NCI-H460 (cell line): ENCODE measurements at regions not wholly inside any gene's neighbourhood (a gene's known extent, or its start where the extent isn't known, plus 50 kb on each side); places are given as distances from the start of the nearest gene placed in this dataset.
"Not testable (repeated sequence)": the region's sequence is repeated elsewhere in the genome, so short reads cannot be mapped to it uniquely, and the experiment has no call there.

Experiments used
- DNase-seq: peaks from one replicate; pipeline ENCODE4 v3.0.0-alpha.2; 2016; ENCODE audit warnings: low read depth; ENCODE audit errors: extremely low read depth
- small RNA-seq, 2 experiments: library from RNA; depleted of rRNA; stranded (forward); fragments of <200 nt; gene quantifications; one replicate each; pipeline ENCODE3, GENCODE V24; 2014

DNA sequence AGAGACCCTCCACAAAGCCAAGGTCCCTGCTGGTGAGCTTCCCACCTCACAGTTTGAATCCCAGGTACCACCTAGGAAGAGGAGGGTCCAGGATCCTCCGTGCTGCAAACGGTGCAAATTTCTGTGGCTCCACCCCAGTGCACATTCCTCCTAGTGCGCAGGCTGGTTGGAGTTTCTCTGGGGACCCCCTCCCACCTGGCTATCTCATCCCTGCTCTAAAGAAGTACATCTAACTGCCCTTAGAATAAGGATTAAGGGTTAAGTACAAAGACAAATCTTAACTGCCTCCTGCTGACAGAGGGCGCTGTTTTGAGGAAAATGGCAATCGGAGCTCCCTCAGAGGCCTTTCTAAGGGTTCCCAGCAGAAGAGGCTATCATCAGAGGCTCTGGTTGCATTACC lies 109.6 kb upstream of the FSIP2 start:
- DNase-seq: no peak

- DNase-seq: no peak
Measured at GRCh38 chr2:185633621-185634020, 105.0 kb upstream of the FSIP2 start.

GRCh38 chr2:185638771-185639170 lies 99.8 kb upstream of the FSIP2 start:
- DNase-seq: no peak

- no peak for DNase-seq
Measured at GRCh38 chr2:185640588-185640987, 98.0 kb upstream of the FSIP2 start.

- no peak for DNase-seq
Measured at GRCh38 chr2:185643434-185643833, 95.2 kb upstream of the FSIP2 start.

DNA sequence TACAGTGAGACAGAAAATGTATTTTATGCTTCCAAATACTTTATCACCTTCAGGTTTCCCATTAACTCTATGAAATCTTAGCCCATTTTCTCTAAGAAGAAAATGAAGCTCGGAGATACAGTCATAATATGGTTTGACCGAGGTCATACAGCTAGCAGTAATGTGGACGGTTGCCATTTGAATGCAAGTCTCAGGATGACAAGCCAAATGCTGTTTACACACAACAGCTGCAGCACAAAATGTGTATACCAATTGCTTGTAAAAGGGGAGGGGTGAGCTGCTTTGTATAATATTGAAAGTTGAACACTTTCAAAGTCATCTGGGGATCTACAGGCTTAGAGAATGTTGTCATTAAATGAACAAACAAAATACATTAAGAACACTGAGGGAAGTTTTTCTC lies 93.8 kb upstream of the FSIP2 start:
- no peak for DNase-seq

GRCh38 chr2:185645529-185645928 lies 93.1 kb upstream of the FSIP2 start:
- no peak for DNase-seq

DNA sequence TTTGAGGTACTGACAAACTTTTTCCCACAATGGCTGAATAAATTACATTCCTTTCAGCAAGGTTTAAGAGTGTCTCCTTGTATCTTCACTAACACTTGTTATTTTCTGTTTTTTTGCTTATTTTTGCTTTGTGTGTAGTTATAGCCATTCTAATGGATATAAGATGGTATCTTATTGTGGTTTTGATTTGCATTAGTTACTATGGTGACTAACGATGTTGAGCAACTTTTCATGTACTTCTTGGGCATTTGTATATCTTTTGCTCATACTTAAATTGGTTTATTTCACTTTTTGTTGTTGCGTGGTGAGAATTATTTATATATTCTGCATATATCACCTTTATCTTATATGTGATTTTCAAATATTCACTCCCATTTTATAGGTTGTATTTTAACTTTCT lies 79.9 kb upstream of the FSIP2 start:
- DNase-seq: no peak

GRCh38 chr2:185663811-185664210 lies 74.8 kb upstream of the FSIP2 start:
- DNase-seq: no peak

DNA sequence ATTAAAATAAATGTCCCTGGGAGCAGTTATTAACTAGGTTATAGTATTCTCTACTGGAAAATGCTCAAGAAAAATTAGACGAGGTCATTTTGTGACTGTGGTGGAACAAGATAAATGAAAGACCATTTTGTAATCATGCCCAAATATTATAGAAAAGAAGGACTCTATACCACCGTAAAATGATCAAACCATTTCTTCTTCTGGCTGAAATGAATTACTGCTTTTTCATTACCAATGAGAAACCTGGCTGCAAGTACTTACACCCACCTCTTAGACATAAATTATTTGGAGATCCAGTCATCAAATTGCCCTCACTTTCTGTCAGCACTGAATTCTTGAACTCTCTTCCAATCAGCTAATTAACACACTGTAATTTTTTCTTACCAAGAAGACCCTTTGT lies 74.2 kb upstream of the FSIP2 start:
- no peak for DNase-seq

DNA sequence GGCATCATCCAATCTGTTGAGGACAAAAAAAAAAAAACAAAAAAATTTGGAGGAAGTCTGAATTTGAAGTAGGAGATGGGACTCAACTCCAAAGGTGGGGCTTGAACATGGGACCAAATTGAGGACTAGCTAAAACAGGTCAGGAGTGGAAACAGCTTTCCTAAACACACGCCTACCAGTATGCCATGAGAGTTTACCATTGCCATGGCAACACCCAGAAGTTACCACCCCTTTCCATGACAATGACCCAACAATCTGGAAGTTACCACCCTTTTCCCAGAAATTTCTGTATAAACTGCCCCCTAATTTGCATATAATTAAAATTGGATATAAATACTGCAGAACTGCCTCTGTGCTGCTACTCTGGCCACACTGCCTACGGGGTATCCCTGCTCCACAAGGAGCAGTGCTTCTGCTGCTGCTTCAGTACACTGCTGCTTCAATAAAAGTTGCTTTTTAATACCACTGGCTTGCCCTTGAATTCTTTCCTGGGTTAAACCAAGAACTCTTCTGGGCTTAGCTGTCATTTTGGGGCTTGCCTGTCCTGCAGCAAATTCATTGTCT lies 73.3 kb upstream of the FSIP2 start:
- no peak for DNase-seq

GRCh38 chr2:185667452-185667851 lies 71.2 kb upstream of the FSIP2 start:
- no peak for DNase-seq

- DNase-seq: peak; percentile 32
Measured at GRCh38 chr2:185668710-185669109, 69.9 kb upstream of the FSIP2 start.

- no peak for DNase-seq
Measured at GRCh38 chr2:185674232-185674631, 64.4 kb upstream of the FSIP2 start.

- no peak for DNase-seq
Measured at GRCh38 chr2:185676316-185676715, 62.3 kb upstream of the FSIP2 start.

- not testable (repeated sequence) for DNase-seq
Measured at GRCh38 chr2:185687001-185687400, 51.6 kb upstream of the FSIP2 start.

DNA sequence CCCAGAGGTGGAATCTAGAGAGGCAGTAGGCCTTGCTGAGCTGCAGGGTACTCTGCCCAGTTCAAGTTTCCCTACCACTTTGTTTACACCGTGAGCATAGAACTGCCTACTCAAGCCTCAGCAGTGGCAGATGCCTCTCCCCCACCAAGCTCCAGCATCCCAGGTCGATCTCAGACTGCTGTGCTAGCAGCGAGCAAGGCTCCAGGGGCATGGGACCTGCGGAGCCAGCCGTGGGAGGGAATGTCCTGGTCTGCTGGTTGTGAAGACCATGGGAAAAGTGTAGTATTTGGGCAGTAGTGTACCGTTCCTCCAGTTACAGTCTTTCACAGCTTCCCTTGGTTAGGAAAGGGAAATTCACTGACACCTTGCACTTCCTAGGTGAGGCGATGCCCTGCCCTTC lies 50.6 kb upstream of the FSIP2 start:
- no peak for DNase-seq

Small RNA genes lying in the stretch of these regions (small RNA-seq; reads per million reads assigned to genes)
- gene RF00096: 0 to 0.17 reads per million in 2 experiments
